SK-N-SH (cell line): ENCODE measurements at regions not wholly inside any gene's neighbourhood (a gene's known extent, or its start where the extent isn't known, plus 50 kb on each side); places are given as distances from the start of the nearest gene placed in this dataset.

Source experiments
- CTCF ChIA-PET: fragments of 300-600, 350-600 bp; formaldehyde crosslinking; extraction: SDS; loops from one replicate; lab custom pipeline; 2021; lab: Yijun Ruan, JAX
- POLR2A ChIA-PET: fragments of 350-600 bp; sonication (Branson Sonifier 250); formaldehyde crosslinking; extraction: SDS; loops from one replicate; lab custom pipeline; 2020; ENCODE audit warnings: antibody characterized with exemption, inconsistent platforms; lab: Yijun Ruan, JAX
- DNase-seq: peaks from one replicate; pipeline ENCODE4 v3.0.0; 2012
- H2AFZ ChIP-seq: fragments of 200-600 bp; sonication (generic); 2 replicates; pipeline ENCODE4 v1.8.1; 2016; ENCODE audit warnings: antibody characterized with exemption, mild to moderate bottlenecking, low read depth
- H3F3A ChIP-seq: fragments of 200-600 bp; sonication (generic); replicated peaks from 2 replicates; pipeline ENCODE3; 2016; ENCODE audit warnings: antibody characterized with exemption, mild to moderate bottlenecking; ENCODE audit not compliant: insufficient read depth
- H3K27ac ChIP-seq, 2 experiments: fragments of 200-500 bp in 1 of 2; fragments of 200-600 bp in 1 of 2; sonication (Bioruptor generic) in 1 of 2; sonication (generic), shearing (Covaris generic) in 1 of 2; 2 replicates each; pipeline versions ENCODE4 v1.5.1 to v1.6.1; 2014 to 2016; ENCODE audit warnings: low read depth in 2 of 2, inconsistent platforms in 1 of 2, low read length in 1 of 2, mild to moderate bottlenecking in 1 of 2, mixed read lengths in 1 of 2
- H3K27me3 ChIP-seq: fragments of 200-600 bp; sonication (generic), shearing (Covaris generic); 2 replicates; pipeline ENCODE4 v1.6.1; 2016; ENCODE audit warnings: mixed run types; ENCODE audit not compliant: insufficient read depth
- H3K36me3 ChIP-seq, 2 experiments: fragments of 200-500 bp in 1 of 2; fragments of 200-600 bp in 1 of 2; sonication (Bioruptor generic) in 1 of 2; sonication (generic) in 1 of 2; replicated peaks in 1 of 2; 2 replicates each; pipeline versions ENCODE3 to v1.5.1; 2014 to 2016; ENCODE audit warnings: low read length in 1 of 2, mild to moderate bottlenecking in 1 of 2; ENCODE audit not compliant: insufficient read depth in 2 of 2, control insufficient read depth in 1 of 2
- H3K4me1 ChIP-seq, 2 experiments: fragments of 200-500 bp in 1 of 2; fragments of 200-600 bp in 1 of 2; sonication (Bioruptor generic) in 1 of 2; sonication (generic), shearing (Covaris generic) in 1 of 2; 2 replicates each; pipeline versions ENCODE4 v1.5.1 to v1.6.1; 2014 to 2016; ENCODE audit warnings: low read depth in 1 of 2, low read length in 1 of 2, mixed run types in 1 of 2; ENCODE audit not compliant: insufficient read depth in 2 of 2, control insufficient read depth in 1 of 2
- H3K4me2 ChIP-seq: fragments of 200-600 bp; sonication (generic), shearing (Covaris generic); 2 replicates; pipeline ENCODE4 v1.6.1; 2017; ENCODE audit warnings: mixed run types
- H3K4me3 ChIP-seq, 2 experiments: fragments of 200-500 bp in 1 of 2; fragments of 200-600 bp in 1 of 2; sonication (Bioruptor generic) in 1 of 2; sonication (generic), shearing (Covaris generic) in 1 of 2; 2 replicates each; pipeline versions ENCODE4 v1.5.1 to v1.8.1; 2014 to 2016; ENCODE audit warnings: low read depth in 2 of 2, inconsistent platforms in 1 of 2, low read length in 1 of 2, mild to moderate bottlenecking in 1 of 2, mixed read lengths in 1 of 2, moderate library complexity in 1 of 2
- H3K79me2 ChIP-seq: fragments of 200-600 bp; sonication (generic); 2 replicates; pipeline ENCODE4 v1.8.1; 2017; ENCODE audit warnings: mild to moderate bottlenecking; ENCODE audit not compliant: insufficient read depth
- H3K9ac ChIP-seq: fragments of 200-600 bp; sonication (generic); 2 replicates; pipeline ENCODE4 v1.6.1; 2017; ENCODE audit warnings: mixed run types
- H3K9me2 ChIP-seq: fragments of 200-600 bp; sonication (generic); 2 replicates; pipeline ENCODE4 v1.6.1; 2017; ENCODE audit warnings: mixed run types
- H3K9me3 ChIP-seq: fragments of 200-600 bp; sonication (generic); 2 replicates; pipeline ENCODE4 v1.6.1; 2017; ENCODE audit warnings: mixed run types, mild to moderate bottlenecking, moderate library complexity
- H4K20me1 ChIP-seq: fragments of 200-600 bp; sonication (generic); 2 replicates; pipeline ENCODE4 v1.6.1; 2017; ENCODE audit warnings: mild to moderate bottlenecking, mixed run types; ENCODE audit not compliant: insufficient read depth
- ELF1 ChIP-seq: IDR thresholded peaks from 2 replicates; pipeline ENCODE4 v1.4.0; 2012
- EZH2phosphoT487 ChIP-seq: fragments of 200-600 bp; sonication (generic); IDR thresholded peaks from 2 replicates; pipeline ENCODE4 v1.6.1; 2017; ENCODE audit warnings: low read depth, mixed run types, mild to moderate bottlenecking, antibody characterized with exemption, moderate library complexity, borderline replicate concordance
- FOSL2 ChIP-seq: IDR thresholded peaks from 2 replicates; pipeline ENCODE4 v1.4.0; 2012; ENCODE audit warnings: low read depth, mild to moderate bottlenecking, moderate library complexity, borderline replicate concordance
- FOXJ3 ChIP-seq: sonication (generic); formaldehyde crosslinking; IDR thresholded peaks from 2 replicates; pipeline ENCODE4 v1.5.1; 2020; ENCODE audit warnings: mild to moderate bottlenecking, missing genetic modification reagents
- GATA2 ChIP-seq: sonication (generic); formaldehyde crosslinking; IDR thresholded peaks from 2 replicates; pipeline ENCODE4 v1.5.0; 2020; ENCODE audit warnings: mild to moderate bottlenecking, missing genetic modification reagents
- JUND ChIP-seq: IDR thresholded peaks from 2 replicates; pipeline ENCODE4 v1.4.0; 2012
- MAX ChIP-seq: IDR thresholded peaks from 2 replicates; pipeline ENCODE4 v1.4.0; 2012; ENCODE audit warnings: low read depth
- MEF2A ChIP-seq: IDR thresholded peaks from 2 replicates; pipeline ENCODE4 v1.4.0; 2012; ENCODE audit warnings: low read depth, borderline replicate concordance
- RAD21 ChIP-seq: IDR thresholded peaks from 2 replicates; pipeline ENCODE4 v1.6.1; 2012; ENCODE audit warnings: mild to moderate bottlenecking, low read length
- RCOR1 ChIP-seq: fragments of 150-350 bp; IDR thresholded peaks from 2 replicates; pipeline ENCODE4 v1.6.1; 2017; ENCODE audit warnings: antibody characterized with exemption, low read length
- RXRA ChIP-seq: IDR thresholded peaks from 2 replicates; pipeline ENCODE4 v1.4.0; 2012; ENCODE audit warnings: low read depth, mild to moderate bottlenecking, borderline replicate concordance
- TAF1 ChIP-seq: IDR thresholded peaks from 2 replicates; pipeline ENCODE4 v1.6.1; 2012; ENCODE audit warnings: low read depth, mild to moderate bottlenecking, low read length, moderate library complexity, borderline replicate concordance
- TCF12 ChIP-seq: IDR thresholded peaks from 2 replicates; pipeline ENCODE4 v1.4.0; 2012
- USF2 ChIP-seq: fragments of 150-350 bp; IDR thresholded peaks from 2 replicates; pipeline ENCODE4 v1.6.1; 2017; ENCODE audit warnings: antibody characterized with exemption, low read length, low read depth, borderline replicate concordance
- WGBS: methylation state at CpG from one replicate; pipeline ENCODE4 v1.1.6; 2017; ENCODE audit warnings: low lambda C conversion rate; 5-methylcytosine and 5-hydroxymethylcytosine counted together
- TF ChIP-seq, protein P1 (sequence below): fragments of 150-350 bp; IDR thresholded peaks from 2 replicates; pipeline ENCODE4 v1.6.1; 2016; ENCODE audit warnings: mild to moderate bottlenecking, low read depth, low read length
- TF ChIP-seq, protein P2 (sequence below): fragments of 200-600 bp; sonication (generic); IDR thresholded peaks from 2 replicates; pipeline ENCODE4 v1.6.1; 2017; ENCODE audit warnings: antibody characterized with exemption, mild to moderate bottlenecking, moderate library complexity

GRCh38 chr5:82754036-82754746, 323.0 kb downstream of the TMEM167A start:
- H3F3A ChIP-seq = no peaks in the 10 kb centered on the region
- H3K4me3 ChIP-seq = no peak overlapping the region
- POLR2A ChIA-PET = no interaction called here
- no peaks in the 10 kb centered on the region for H3K9me2 ChIP-seq
- H3K36me3 ChIP-seq = no peaks in the 10 kb centered on the region
- CTCF ChIA-PET = no interaction called here
- H3K4me2 ChIP-seq = no peak overlapping the region
- H3K9me3 ChIP-seq = no peaks in the 10 kb centered on the region
- WGBS = 53% methylated on average over 3 of the region's 3 CpGs
- no peaks in the 10 kb centered on the region for H3K27me3 ChIP-seq
- H3K4me1 ChIP-seq = peaks cover 6% of the 10 kb centered on the region in 2 experiments; a peak in 3 of 4 replicates
- DNase-seq = no peak
- no peak overlapping the region for H3K9ac ChIP-seq
- no peaks in the 10 kb centered on the region for H3K79me2 ChIP-seq
- H2AFZ ChIP-seq = no peak overlapping the region
- H4K20me1 ChIP-seq = no peaks in the 10 kb centered on the region
- H3K27ac ChIP-seq = no peak overlapping the region
- TF ChIP-seq TAF1 (no peak), MAX (no peak), FOSL2 (no peak), MEF2A (no peak), JUND (no peak), ELF1 (no peak), FOXJ3 (CRISPR knock-in tag) (no peak), RXRA (no peak), USF2 (no peak), TCF12 (no peak), GATA2 (no peak)
- TF ChIP-seq, protein P1, sequence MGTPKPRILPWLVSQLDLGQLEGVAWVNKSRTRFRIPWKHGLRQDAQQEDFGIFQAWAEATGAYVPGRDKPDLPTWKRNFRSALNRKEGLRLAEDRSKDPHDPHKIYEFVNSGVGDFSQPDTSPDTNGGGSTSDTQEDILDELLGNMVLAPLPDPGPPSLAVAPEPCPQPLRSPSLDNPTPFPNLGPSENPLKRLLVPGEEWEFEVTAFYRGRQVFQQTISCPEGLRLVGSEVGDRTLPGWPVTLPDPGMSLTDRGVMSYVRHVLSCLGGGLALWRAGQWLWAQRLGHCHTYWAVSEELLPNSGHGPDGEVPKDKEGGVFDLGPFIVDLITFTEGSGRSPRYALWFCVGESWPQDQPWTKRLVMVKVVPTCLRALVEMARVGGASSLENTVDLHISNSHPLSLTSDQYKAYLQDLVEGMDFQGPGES = no peak
- TF ChIP-seq, protein P2, sequence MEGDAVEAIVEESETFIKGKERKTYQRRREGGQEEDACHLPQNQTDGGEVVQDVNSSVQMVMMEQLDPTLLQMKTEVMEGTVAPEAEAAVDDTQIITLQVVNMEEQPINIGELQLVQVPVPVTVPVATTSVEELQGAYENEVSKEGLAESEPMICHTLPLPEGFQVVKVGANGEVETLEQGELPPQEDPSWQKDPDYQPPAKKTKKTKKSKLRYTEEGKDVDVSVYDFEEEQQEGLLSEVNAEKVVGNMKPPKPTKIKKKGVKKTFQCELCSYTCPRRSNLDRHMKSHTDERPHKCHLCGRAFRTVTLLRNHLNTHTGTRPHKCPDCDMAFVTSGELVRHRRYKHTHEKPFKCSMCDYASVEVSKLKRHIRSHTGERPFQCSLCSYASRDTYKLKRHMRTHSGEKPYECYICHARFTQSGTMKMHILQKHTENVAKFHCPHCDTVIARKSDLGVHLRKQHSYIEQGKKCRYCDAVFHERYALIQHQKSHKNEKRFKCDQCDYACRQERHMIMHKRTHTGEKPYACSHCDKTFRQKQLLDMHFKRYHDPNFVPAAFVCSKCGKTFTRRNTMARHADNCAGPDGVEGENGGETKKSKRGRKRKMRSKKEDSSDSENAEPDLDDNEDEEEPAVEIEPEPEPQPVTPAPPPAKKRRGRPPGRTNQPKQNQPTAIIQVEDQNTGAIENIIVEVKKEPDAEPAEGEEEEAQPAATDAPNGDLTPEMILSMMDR = no peak

DNA sequence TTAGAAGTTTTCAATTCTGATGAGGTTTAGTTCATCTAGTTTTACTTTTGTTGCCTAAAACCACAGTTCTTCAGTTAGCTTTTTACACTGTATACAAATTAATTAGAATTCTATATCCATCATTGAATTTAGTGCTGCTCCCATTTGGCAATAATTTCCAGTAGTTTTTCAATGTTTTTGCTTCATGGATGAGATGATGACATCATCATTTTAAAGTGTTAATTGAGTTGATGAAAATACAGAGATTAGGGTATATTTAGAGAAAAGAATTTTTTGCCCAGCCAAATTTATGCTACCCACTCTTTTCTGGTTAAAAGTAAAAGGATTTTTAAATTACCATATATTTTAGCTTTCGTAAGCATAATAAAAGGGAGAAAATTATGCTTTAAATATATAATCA, 323.8 kb downstream of the TMEM167A start:
- ChIA-PET POLR2A (no interaction called here), CTCF (no interaction called here)
- no peaks in the 10 kb centered on the region for H3K9me3 ChIP-seq
- H3K4me2 ChIP-seq = no peak overlapping the region
- H3K9me2 ChIP-seq = no peaks in the 10 kb centered on the region
- no peak overlapping the region for H3K27ac ChIP-seq
- H3K4me1 ChIP-seq = peaks cover 6 to 13% of the 10 kb centered on the region in 2 experiments; a peak in 3 of 4 replicates
- no peaks in the 10 kb centered on the region for H4K20me1 ChIP-seq
- no peak for TF ChIP-seq RAD21
- no peak for TF ChIP-seq EZH2phosphoT487
- TF ChIP-seq RCOR1 = no peak
- no peak for TF ChIP-seq ELF1
- TF ChIP-seq RXRA = no peak
- no peak for DNase-seq
- H3F3A ChIP-seq = no peaks in the 10 kb centered on the region
- no peak overlapping the region for H3K9ac ChIP-seq
- H3K27me3 ChIP-seq = no peaks in the 10 kb centered on the region
- 79% methylated on average over 1 of the region's 1 CpG for WGBS
- H2AFZ ChIP-seq = no peak overlapping the region
- no peak overlapping the region for H3K4me3 ChIP-seq
- no peaks in the 10 kb centered on the region for H3K36me3 ChIP-seq
- no peaks in the 10 kb centered on the region for H3K79me2 ChIP-seq
